HG02943 (cell line): ENCODE measurements at regions not wholly inside any gene's neighbourhood (a gene's known extent, or its start where the extent isn't known, plus 50 kb on each side); places are given as distances from the start of the nearest gene placed in this dataset.

ENCODE experiments used
- ATAC-seq: cut with Tn5 transposase; IDR thresholded peaks from one replicate; pipeline ENCODE4 v1.9.1; 2021; ENCODE audit warnings: mild to moderate bottlenecking, low read depth, moderate library complexity; ENCODE audit not compliant: unreplicated experiment

- ATAC-seq = no peak
Measured at GRCh38 chr6:41404182-41404845, 68.9 kb downstream of the NCR2 start.

GRCh38 chr6:41405941-41406727 lies 70.7 kb downstream of the NCR2 start:
- no peak for ATAC-seq

- ATAC-seq = no peak
Measured at GRCh38 chr6:41406728-41407489, 71.5 kb downstream of the NCR2 start.

GRCh38 chr6:41408576-41408975 lies 73.2 kb downstream of the NCR2 start:
- no peak for ATAC-seq

- ATAC-seq = no peak
Measured at GRCh38 chr6:41408982-41409381, 73.6 kb downstream of the NCR2 start.

GRCh38 chr6:41409489-41409888 lies 74.1 kb downstream of the NCR2 start:
- no peak for ATAC-seq

- ATAC-seq = no peak
Measured at GRCh38 chr6:41411961-41412360, 76.6 kb downstream of the NCR2 start.

GRCh38 chr6:41413250-41413649 lies 77.8 kb downstream of the NCR2 start:
- ATAC-seq = no peak

- ATAC-seq = no peak
Measured at GRCh38 chr6:41416501-41416837, 81.1 kb downstream of the NCR2 start.

GRCh38 chr6:41418741-41419140 lies 83.3 kb downstream of the NCR2 start:
- ATAC-seq = no peak

- no peak for ATAC-seq
Measured at GRCh38 chr6:41419385-41419784, 84.0 kb downstream of the NCR2 start.

- no peak for ATAC-seq
Measured at GRCh38 chr6:41420186-41420585, 84.8 kb downstream of the NCR2 start.

- ATAC-seq = no peak
Measured at GRCh38 chr6:41422161-41422560, 86.8 kb downstream of the NCR2 start.

GRCh38 chr6:41423002-41423401 lies 87.6 kb downstream of the NCR2 start:
- ATAC-seq = no peak

- no peak for ATAC-seq
Measured at GRCh38 chr6:41424370-41425058, 89.1 kb downstream of the NCR2 start.

GRCh38 chr6:41425511-41425910 lies 90.1 kb downstream of the NCR2 start:
- ATAC-seq = no peak

- no peak for ATAC-seq
Measured at GRCh38 chr6:41426438-41426851, 91.0 kb downstream of the NCR2 start.

- ATAC-seq = no peak
Measured at GRCh38 chr6:41426888-41427641, 91.7 kb downstream of the NCR2 start.

GRCh38 chr6:41427642-41428335 lies 92.4 kb downstream of the NCR2 start:
- no peak for ATAC-seq
